ENCODE measurements at regions not wholly inside any gene's neighbourhood (a gene's known extent, or its start where the extent isn't known, plus 50 kb on each side); places are given as distances from the start of the nearest gene placed in this dataset.

DNA sequence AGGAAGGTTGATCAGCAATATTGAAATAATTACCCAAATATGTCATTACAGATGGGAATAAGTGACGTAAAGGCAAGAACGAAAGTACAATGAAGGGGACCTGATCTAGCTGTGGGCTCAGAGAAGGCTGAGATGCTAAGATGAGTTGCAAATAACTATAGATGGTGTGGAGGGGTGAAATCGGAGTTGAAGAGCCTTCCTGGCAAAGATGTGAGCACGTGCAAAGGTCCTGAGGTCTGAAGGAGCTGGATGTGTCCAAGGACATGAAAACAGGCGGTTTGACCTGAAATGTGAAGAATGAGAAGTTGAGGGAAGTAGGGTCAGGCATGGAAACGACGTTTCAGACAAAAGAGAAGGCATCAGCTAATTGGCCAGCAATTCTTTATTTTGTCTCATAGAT is 61.6 kb upstream of the SLC45A1 start:
- no peak overlapping the region for H3K4me3 ChIP-seq (ENCODE audit: low read depth, low read length)
- no peak for DNase-seq (ENCODE audit: low read depth)
- TF ChIP-seq, protein P1, sequence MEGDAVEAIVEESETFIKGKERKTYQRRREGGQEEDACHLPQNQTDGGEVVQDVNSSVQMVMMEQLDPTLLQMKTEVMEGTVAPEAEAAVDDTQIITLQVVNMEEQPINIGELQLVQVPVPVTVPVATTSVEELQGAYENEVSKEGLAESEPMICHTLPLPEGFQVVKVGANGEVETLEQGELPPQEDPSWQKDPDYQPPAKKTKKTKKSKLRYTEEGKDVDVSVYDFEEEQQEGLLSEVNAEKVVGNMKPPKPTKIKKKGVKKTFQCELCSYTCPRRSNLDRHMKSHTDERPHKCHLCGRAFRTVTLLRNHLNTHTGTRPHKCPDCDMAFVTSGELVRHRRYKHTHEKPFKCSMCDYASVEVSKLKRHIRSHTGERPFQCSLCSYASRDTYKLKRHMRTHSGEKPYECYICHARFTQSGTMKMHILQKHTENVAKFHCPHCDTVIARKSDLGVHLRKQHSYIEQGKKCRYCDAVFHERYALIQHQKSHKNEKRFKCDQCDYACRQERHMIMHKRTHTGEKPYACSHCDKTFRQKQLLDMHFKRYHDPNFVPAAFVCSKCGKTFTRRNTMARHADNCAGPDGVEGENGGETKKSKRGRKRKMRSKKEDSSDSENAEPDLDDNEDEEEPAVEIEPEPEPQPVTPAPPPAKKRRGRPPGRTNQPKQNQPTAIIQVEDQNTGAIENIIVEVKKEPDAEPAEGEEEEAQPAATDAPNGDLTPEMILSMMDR (conservative IDR thresholded peaks at IDR 0.05; ENCODE audit: low read depth, low read length) = no peak

DNA sequence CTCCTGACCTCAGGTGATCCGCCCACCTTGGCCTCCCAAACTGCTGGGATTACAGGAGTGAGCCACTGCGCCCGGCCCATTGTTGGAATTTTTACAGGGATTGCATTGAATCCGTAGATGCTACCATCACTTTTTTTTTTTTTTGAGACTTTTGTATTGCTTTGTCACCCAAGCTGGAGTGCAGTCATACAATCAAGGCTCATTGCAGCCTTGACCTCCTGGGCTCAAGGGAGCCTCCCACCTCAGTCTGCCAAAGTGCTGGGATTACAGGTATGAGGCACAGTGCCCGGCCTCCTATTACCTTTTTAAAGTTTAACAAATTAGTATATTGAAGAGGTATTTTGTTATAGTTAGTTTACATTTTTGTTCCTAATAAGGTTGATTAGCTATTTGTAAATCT is 62.2 kb upstream of the SLC45A1 start:
- TF ChIP-seq, protein P1 (conservative IDR thresholded peaks at IDR 0.05; ENCODE audit: low read depth, low read length) = no peak
- DNase-seq (ENCODE audit: low read depth) = no peak

DNA sequence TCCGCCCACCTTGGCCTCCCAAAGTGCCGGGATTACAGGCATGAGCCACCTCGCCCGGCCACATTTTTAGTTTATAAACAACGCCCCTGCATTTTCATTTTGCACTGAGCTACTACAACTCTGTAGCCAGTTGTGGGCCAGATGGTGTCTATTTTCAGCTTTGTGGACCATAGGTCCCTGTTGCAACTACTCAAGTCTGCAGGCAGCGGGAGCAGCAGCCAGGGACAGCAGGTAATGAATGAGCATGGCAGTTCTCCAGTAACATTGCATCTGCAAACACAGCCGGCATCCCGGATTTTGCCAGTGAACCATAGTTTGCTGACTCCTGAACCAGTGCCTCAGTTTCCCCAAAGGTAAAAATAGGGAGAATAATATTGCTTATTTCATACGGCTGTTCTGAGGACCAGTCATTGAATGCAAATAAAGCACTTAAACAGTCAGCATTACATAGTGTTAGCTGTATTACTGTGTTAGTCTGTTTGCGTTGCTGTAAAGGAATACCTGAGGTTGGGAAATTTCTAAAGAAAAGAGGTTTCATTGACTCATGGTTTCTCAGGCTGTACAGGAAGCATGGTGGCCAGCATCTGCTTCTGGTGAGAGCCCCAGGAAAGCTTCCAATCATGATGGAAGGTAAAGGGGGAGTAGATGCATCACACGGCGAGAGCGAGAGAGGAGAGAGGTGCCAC is 65.5 kb upstream of the SLC45A1 start:
- no peak overlapping the region for H3K4me3 ChIP-seq (ENCODE audit: low read depth, low read length)
- no peak for DNase-seq (ENCODE audit: low read depth)
- TF ChIP-seq, protein P1 (conservative IDR thresholded peaks at IDR 0.05; ENCODE audit: low read depth, low read length) = no peak

More for the DNA sequence above, 62.2 kb upstream of the SLC45A1 start:
- no peak overlapping the region for H3K4me3 ChIP-seq (ENCODE audit: low read depth, low read length)

DNA sequence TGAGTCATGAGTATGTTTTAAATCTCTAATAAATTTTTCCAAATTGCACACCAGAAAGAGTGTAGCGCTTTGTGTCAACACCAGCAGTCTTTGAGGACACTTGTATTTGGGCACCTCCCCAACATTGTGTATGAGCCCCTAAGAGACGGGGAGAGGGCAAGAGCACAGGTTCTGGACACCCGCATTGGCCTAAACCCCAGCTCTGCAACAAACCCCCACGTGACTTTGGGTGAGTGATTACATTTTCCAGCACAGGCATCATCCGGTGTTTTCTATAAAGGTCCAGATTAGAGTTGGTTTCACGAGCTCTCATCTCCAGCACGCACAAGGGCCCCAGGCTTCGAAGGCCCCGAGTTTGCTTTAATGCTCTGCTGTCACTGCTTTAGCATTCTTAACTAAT is 66.3 kb upstream of the SLC45A1 start:
- H3K4me3 ChIP-seq (ENCODE audit: low read depth, low read length) = no peak overlapping the region
- no peak for DNase-seq (ENCODE audit: low read depth)
- TF ChIP-seq, protein P1 (conservative IDR thresholded peaks at IDR 0.05; ENCODE audit: low read depth, low read length) = no peak

DNA sequence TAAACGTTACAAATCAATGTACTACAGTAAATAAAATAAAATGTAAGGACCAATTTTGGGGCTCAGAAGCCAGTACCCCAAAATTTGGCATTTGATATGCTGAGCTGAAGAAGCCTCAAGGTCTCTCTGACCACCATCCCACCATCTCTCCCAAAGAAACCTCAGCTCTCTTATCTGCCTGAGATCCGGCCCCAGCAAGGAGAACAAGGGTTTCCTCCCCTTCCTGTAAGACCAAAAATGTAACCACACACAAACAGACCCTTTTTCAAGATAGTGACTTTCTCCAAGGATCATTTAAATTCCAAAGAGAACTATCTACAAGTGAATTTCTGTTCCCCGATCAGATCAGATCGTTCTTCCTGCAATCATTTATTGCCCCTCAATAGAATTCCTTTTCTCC is 68.1 kb upstream of the SLC45A1 start:
- no peak overlapping the region for H3K4me3 ChIP-seq (ENCODE audit: low read depth, low read length)
- no peak for DNase-seq (ENCODE audit: low read depth)
- TF ChIP-seq, protein P1 (conservative IDR thresholded peaks at IDR 0.05; ENCODE audit: low read depth, low read length) = no peak

DNA sequence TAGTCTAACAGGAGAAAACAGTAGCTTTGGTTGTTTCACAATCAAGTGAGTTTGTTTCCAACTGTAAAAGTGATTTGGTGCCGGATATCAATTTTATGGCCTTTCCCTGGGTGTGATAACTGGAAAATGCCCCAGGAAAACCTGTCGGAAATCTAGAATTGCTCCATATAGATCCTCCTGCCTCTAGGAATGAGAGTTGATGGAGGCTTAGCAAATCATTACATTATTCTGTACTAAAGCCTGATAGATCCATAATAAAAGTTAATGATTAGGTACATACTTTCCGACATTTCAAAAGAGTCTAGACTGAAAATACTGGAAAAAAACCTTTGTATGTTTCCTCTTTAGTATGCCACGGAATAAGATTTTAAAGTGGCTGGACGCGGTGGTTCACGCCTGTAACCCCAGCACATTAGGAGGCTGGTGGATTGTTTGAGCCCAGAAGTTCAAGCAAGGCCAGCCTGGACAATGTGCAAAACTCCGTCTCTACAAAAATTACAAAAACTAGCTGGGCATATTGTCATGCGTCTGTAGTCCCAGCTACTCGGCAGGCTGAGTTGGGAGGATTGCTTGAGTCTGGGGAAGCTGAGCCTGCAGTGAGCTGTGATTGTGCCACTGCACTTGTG is 70.0 kb upstream of the SLC45A1 start:
- TF ChIP-seq, protein P1 (conservative IDR thresholded peaks at IDR 0.05; ENCODE audit: low read depth, low read length) = no peak
- DNase-seq (ENCODE audit: low read depth) = no peak
- no peak overlapping the region for H3K4me3 ChIP-seq (ENCODE audit: low read depth, low read length)

DNA sequence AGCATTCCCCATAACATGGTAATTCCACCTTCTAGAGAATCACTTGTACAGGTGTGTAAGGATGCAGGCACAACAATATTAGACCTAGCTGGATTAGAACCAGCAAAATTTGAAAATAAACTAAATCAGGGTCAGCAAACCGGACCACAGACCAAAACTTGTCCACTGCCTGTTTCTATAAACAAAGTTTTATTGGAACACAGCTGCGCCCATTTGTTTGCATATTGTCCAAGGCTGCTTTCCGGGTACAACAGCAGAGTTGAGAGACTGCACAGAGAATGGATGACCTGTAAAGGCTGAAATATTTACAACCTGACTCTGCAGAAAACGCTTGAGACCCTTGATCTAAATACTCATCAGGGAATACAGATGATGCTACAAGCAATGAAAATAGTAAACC is 73.6 kb upstream of the SLC45A1 start:
- DNase-seq (ENCODE audit: low read depth) = no peak
- TF ChIP-seq, protein P1 (conservative IDR thresholded peaks at IDR 0.05; ENCODE audit: low read depth, low read length) = no peak
- no peak overlapping the region for H3K4me3 ChIP-seq (ENCODE audit: low read depth, low read length)
